Liver (tissue), 3 donors: ENCODE measurements at regions not wholly inside any gene's neighbourhood (a gene's known extent, or its start where the extent isn't known, plus 50 kb on each side); places are given as distances from the start of the nearest gene placed in this dataset.

Experiments
- CTCF ChIP-seq: fragments of 150-350 bp; IDR thresholded peaks from 2 replicates; pipeline ENCODE4 v1.5.1; 2017; ENCODE audit warnings: improper control_type of control experiment, low read depth, low read length; ENCODE audit not compliant: missing input control
- MAX ChIP-seq: IDR thresholded peaks from 2 replicates; pipeline ENCODE4 v1.6.1; 2016; ENCODE audit warnings: antibody characterized with exemption
- RAD21 ChIP-seq, 2 donors: IDR thresholded peaks; 2 replicates each; pipeline ENCODE4 v1.6.1; 2016; ENCODE audit warnings: antibody characterized with exemption in 2 of 2, mild to moderate bottlenecking in 2 of 2
- REST ChIP-seq: IDR thresholded peaks from 2 replicates; pipeline ENCODE4 v1.6.1; 2016; ENCODE audit warnings: antibody characterized with exemption, mild to moderate bottlenecking
- TAF1 ChIP-seq: conservative IDR thresholded peaks from 2 replicates; pipeline ENCODE4 v1.6.1; 2016; ENCODE audit warnings: antibody characterized with exemption, mild to moderate bottlenecking
- YY1 ChIP-seq: IDR thresholded peaks from 2 replicates; pipeline ENCODE4 v1.6.1; 2016; ENCODE audit warnings: antibody characterized with exemption, mild to moderate bottlenecking
- ZBTB33 ChIP-seq: IDR thresholded peaks from 2 replicates; pipeline ENCODE4 v1.6.1; 2016; ENCODE audit warnings: antibody characterized with exemption
- donor health status: healthy.
- donor health status: healthy.

GRCh38 chr6:1109134-1109533 lies 202.8 kb upstream of the FOXQ1 start:
- TF ChIP-seq REST (no peak), ZBTB33 (no peak), RAD21 (IDR thresholded peaks at IDR 0.05) (no peak), YY1 (no peak), CTCF (no peak), TAF1 (no peak), MAX (no peak)
